T-helper 2 cell (primary cell): ENCODE measurements at regions not wholly inside any gene's neighbourhood (a gene's known extent, or its start where the extent isn't known, plus 50 kb on each side); places are given as distances from the start of the nearest gene placed in this dataset.
"Not testable (repeated sequence)": the region's sequence is repeated elsewhere in the genome, so short reads cannot be mapped to it uniquely, and the experiment has no call there.

Experiments used
- DNase-seq, 5 experiments: peaks; one replicate each; pipeline versions ENCODE4 v3.0.0 to v3.0.0-alpha.2; 2012 to 2022

GRCh38 chr18:76634564-76634963 lies 139.5 kb upstream of the ZNF516 start:
- no peak for DNase-seq

- DNase-seq, result no peak
These were observed 138.7 kb upstream of the ZNF516 start for GRCh38 chr18:76633588-76634269.

GRCh38 chr18:76627444-76627843 lies 132.4 kb upstream of the ZNF516 start:
- DNase-seq, result no peak

- DNase-seq, result no peak
These were observed 131.9 kb upstream of the ZNF516 start for GRCh38 chr18:76626991-76627390.

- no peak for DNase-seq
These were observed 127.6 kb upstream of the ZNF516 start for GRCh38 chr18:76622651-76623050.

GRCh38 chr18:76621782-76622495 lies 126.9 kb upstream of the ZNF516 start:
- no peak for DNase-seq

- DNase-seq, result no peak
These were observed 126.2 kb upstream of the ZNF516 start for GRCh38 chr18:76621226-76621625.

- DNase-seq, result peak in 1 of 5 experiments; percentile 37
These were observed 125.5 kb upstream of the ZNF516 start for GRCh38 chr18:76620321-76621170.

- DNase-seq, result no peak
These were observed 124.7 kb upstream of the ZNF516 start for GRCh38 chr18:76619621-76620315.

GRCh38 chr18:76619261-76619620 lies 124.2 kb upstream of the ZNF516 start:
- no peak for DNase-seq

- no peak for DNase-seq
These were observed 123.7 kb upstream of the ZNF516 start for GRCh38 chr18:76618721-76619120.

- DNase-seq, result no peak
These were observed 121.3 kb upstream of the ZNF516 start for GRCh38 chr18:76616373-76616772.

- DNase-seq, result no peak
These were observed 120.2 kb upstream of the ZNF516 start for GRCh38 chr18:76615065-76615733.

- DNase-seq, result no peak
These were observed 118.7 kb upstream of the ZNF516 start for GRCh38 chr18:76613755-76614120.

GRCh38 chr18:76613053-76613754 lies 118.2 kb upstream of the ZNF516 start:
- DNase-seq, result no peak

- not testable (repeated sequence) for DNase-seq
These were observed 116.7 kb upstream of the ZNF516 start for GRCh38 chr18:76611750-76612045.

GRCh38 chr18:76610933-76611749 lies 116.1 kb upstream of the ZNF516 start:
- DNase-seq, result no peak

- DNase-seq, result no peak
These were observed 115.0 kb upstream of the ZNF516 start for GRCh38 chr18:76610012-76610411.

GRCh38 chr18:76605341-76605929 lies 110.4 kb upstream of the ZNF516 start:
- no peak for DNase-seq

GRCh38 chr18:76604935-76605240 lies 109.8 kb upstream of the ZNF516 start:
- DNase-seq, result no peak
